ENCODE measurements at regions not wholly inside any gene's neighbourhood (a gene's known extent, or its start where the extent isn't known, plus 50 kb on each side); places are given as distances from the start of the nearest gene placed in this dataset.
"Not testable (repeated sequence)": the region's sequence is repeated elsewhere in the genome, so short reads cannot be mapped to it uniquely, and the experiment has no call there.

DNA sequence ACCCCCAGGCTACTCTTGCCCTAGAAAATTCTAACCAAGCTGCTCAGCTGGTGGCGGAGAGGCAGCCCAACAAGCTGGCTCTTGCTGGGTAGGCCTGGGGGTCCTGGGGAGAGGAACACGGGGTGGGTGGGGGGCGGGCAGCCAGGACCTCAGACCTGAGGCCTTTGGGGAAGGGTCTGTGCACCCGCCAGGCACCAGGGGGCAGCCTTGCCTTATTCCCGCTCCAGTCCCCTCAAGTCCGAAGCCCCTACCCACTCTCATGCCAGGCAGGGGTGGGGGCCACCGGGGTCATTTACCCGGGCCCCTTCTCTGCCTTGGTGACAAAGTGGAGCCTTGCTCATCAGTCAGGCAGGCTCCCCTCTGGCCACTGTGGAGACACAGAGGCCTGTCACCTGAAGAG is 515.1 kb downstream of the TP53TG3F start:
- H3K4me2 ChIP-seq; H4K20me1 ChIP-seq (ENCODE audit: insufficient read depth); H3K9ac ChIP-seq; H3K9me3 ChIP-seq; H3K9me2 ChIP-seq; CTCF ChIA-PET; DNase-seq; H3F3A ChIP-seq (replicated peaks; ENCODE audit: insufficient read depth); H3K27me3 ChIP-seq (ENCODE audit: insufficient read depth); H3K4me1 ChIP-seq (ENCODE audit: control insufficient read depth in 1 of 2, insufficient read depth in 2 of 2, low read depth in 1 of 2, low read length in 1 of 2); H2AFZ ChIP-seq (ENCODE audit: low read depth); H3K4me3 ChIP-seq (ENCODE audit: low read depth in 2 of 2, low read length in 1 of 2); H3K27ac ChIP-seq (ENCODE audit: low read depth in 2 of 2, low read length in 1 of 2); H3K79me2 ChIP-seq (ENCODE audit: insufficient read depth); H3K36me3 ChIP-seq (replicated peaks in 1 of 2; ENCODE audit: control insufficient read depth in 1 of 2, insufficient read depth in 2 of 2, low read length in 1 of 2); POLR2A ChIA-PET: not testable (repeated sequence)
- no CpG with 5 or more reads among the region's 8 CpGs for WGBS (ENCODE audit: low lambda C conversion rate)

DNA sequence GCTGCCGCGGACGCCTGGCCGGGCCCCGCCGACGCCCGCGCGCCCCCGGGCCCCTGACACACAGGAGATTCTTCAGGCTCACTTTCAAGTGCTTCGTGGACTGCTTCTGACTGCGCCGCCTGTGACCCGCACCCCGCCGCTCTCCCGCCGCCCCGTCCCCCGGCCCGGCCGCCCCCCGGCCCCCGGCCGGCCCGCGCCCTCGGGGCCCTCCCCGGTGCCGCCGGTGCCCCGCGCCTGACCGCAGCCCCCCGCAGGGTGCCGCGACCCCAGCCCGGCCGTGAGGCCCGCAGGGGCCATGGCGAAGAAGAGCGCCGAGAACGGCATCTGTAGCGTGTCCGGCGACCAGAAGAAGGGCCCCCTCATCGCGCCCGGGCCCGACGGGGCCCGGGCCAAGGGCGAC is 516.3 kb downstream of the TP53TG3F start:
- no CpG with 5 or more reads among the region's 55 CpGs for WGBS (ENCODE audit: low lambda C conversion rate)
- H4K20me1 ChIP-seq (ENCODE audit: insufficient read depth); H3K9me3 ChIP-seq; H3K79me2 ChIP-seq (ENCODE audit: insufficient read depth); H3K4me1 ChIP-seq (ENCODE audit: control insufficient read depth in 1 of 2, insufficient read depth in 2 of 2, low read depth in 1 of 2, low read length in 1 of 2); CTCF ChIA-PET; POLR2A ChIA-PET; DNase-seq; H3K9ac ChIP-seq; H3K9me2 ChIP-seq; H3K4me2 ChIP-seq; H3K4me3 ChIP-seq (ENCODE audit: low read depth in 2 of 2, low read length in 1 of 2); H3F3A ChIP-seq (replicated peaks; ENCODE audit: insufficient read depth); H3K27ac ChIP-seq (ENCODE audit: low read depth in 2 of 2, low read length in 1 of 2); H3K36me3 ChIP-seq (replicated peaks in 1 of 2; ENCODE audit: control insufficient read depth in 1 of 2, insufficient read depth in 2 of 2, low read length in 1 of 2); H2AFZ ChIP-seq (ENCODE audit: low read depth); H3K27me3 ChIP-seq (ENCODE audit: insufficient read depth): not testable (repeated sequence)

DNA sequence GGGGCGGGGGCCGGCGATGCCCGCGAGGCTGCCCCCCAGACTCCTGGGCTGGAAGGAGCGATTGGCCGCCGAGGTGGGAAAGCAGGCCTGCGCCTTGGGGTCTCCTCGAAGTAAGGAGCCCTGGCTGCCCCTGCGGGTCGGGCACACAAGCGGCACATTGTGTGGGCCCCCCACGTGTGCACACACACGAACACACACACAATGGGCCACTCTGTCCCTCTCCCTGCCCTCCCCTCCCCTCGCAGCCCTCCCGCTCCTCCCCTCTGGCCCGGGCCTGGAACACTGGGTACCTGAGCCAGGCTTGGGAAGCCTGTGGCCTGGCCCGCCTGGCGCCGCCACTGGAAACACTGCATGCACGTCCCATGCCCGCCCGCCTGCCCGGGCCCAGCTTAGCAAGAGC is 517.1 kb downstream of the TP53TG3F start:
- WGBS (ENCODE audit: low lambda C conversion rate), result no CpG with 5 or more reads among the region's 25 CpGs
- H3K36me3 ChIP-seq (replicated peaks in 1 of 2; ENCODE audit: control insufficient read depth in 1 of 2, insufficient read depth in 2 of 2, low read length in 1 of 2); POLR2A ChIA-PET: not testable (repeated sequence)

DNA sequence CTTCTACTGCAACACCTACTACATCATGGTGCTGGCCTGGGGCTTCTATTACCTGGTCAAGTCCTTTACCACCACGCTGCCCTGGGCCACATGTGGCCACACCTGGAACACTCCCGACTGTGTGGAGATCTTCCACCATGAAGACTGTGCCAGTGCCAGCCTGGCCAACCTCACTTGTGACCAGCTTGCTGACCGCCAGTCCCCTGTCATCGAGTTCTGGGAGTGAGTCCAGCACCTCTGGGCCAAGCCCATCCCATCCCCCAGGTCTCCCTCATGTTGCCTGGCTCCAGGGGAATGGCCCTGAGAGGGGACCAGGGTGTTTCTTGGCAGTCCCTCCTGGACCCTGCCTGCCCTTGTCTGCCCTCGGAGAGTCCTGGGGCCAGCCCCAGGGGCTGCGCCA is 519.4 kb downstream of the TP53TG3F start:
- H3K9ac ChIP-seq; H3F3A ChIP-seq (replicated peaks; ENCODE audit: insufficient read depth); H2AFZ ChIP-seq (ENCODE audit: low read depth); DNase-seq; H3K27me3 ChIP-seq (ENCODE audit: insufficient read depth); H3K4me2 ChIP-seq; H3K79me2 ChIP-seq (ENCODE audit: insufficient read depth); H3K36me3 ChIP-seq (replicated peaks in 1 of 2; ENCODE audit: control insufficient read depth in 1 of 2, insufficient read depth in 2 of 2, low read length in 1 of 2); H3K27ac ChIP-seq (ENCODE audit: low read depth in 2 of 2, low read length in 1 of 2); H3K9me2 ChIP-seq; POLR2A ChIA-PET; H3K9me3 ChIP-seq; H3K4me3 ChIP-seq (ENCODE audit: low read depth in 2 of 2, low read length in 1 of 2); H3K4me1 ChIP-seq (ENCODE audit: control insufficient read depth in 1 of 2, insufficient read depth in 2 of 2, low read depth in 1 of 2, low read length in 1 of 2); CTCF ChIA-PET; H4K20me1 ChIP-seq (ENCODE audit: insufficient read depth): not testable (repeated sequence)
- no CpG with 5 or more reads among the region's 6 CpGs for WGBS (ENCODE audit: low lambda C conversion rate)

More for the DNA sequence above, 517.1 kb downstream of the TP53TG3F start:
- H3K4me1 ChIP-seq (ENCODE audit: control insufficient read depth in 1 of 2, insufficient read depth in 2 of 2, low read depth in 1 of 2, low read length in 1 of 2); H3K79me2 ChIP-seq (ENCODE audit: insufficient read depth); H4K20me1 ChIP-seq (ENCODE audit: insufficient read depth); H3K4me2 ChIP-seq; H3K27me3 ChIP-seq (ENCODE audit: insufficient read depth); H3K9me2 ChIP-seq; H2AFZ ChIP-seq (ENCODE audit: low read depth); CTCF ChIA-PET; DNase-seq; H3F3A ChIP-seq (replicated peaks; ENCODE audit: insufficient read depth); H3K9ac ChIP-seq; H3K4me3 ChIP-seq (ENCODE audit: low read depth in 2 of 2, low read length in 1 of 2); H3K27ac ChIP-seq (ENCODE audit: low read depth in 2 of 2, low read length in 1 of 2); H3K9me3 ChIP-seq: not testable (repeated sequence)

DNA sequence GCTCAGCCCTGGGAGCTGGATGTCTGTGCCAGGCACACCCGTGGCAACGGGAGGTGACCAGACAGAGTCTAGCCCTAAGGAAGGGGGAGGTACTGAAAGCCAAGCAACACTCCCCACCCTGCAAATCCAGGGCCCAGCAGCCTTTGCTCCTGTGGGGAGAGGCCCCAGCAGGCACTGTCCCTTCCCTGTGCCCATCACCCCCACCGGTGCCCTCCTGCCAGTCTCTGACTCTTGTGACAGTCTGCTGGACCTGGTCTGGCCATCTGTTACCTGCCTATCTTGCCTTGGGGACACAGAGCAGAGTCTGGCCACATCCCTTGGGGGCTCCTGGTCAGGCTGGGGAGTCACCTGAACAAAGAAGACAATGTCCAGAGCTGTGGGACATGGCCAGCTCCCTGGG is 520.2 kb downstream of the TP53TG3F start:
- H3K4me2 ChIP-seq; POLR2A ChIA-PET; H3K27me3 ChIP-seq (ENCODE audit: insufficient read depth); H3K9ac ChIP-seq; H3K9me2 ChIP-seq; H4K20me1 ChIP-seq (ENCODE audit: insufficient read depth); H3K9me3 ChIP-seq; H3K36me3 ChIP-seq (replicated peaks in 1 of 2; ENCODE audit: control insufficient read depth in 1 of 2, insufficient read depth in 2 of 2, low read length in 1 of 2); H2AFZ ChIP-seq (ENCODE audit: low read depth); CTCF ChIA-PET; H3K4me3 ChIP-seq (ENCODE audit: low read depth in 2 of 2, low read length in 1 of 2); H3K27ac ChIP-seq (ENCODE audit: low read depth in 2 of 2, low read length in 1 of 2); H3F3A ChIP-seq (replicated peaks; ENCODE audit: insufficient read depth); DNase-seq; H3K4me1 ChIP-seq (ENCODE audit: control insufficient read depth in 1 of 2, insufficient read depth in 2 of 2, low read depth in 1 of 2, low read length in 1 of 2); H3K79me2 ChIP-seq (ENCODE audit: insufficient read depth): not testable (repeated sequence)
- WGBS (ENCODE audit: low lambda C conversion rate), result no CpG with 5 or more reads among the region's 3 CpGs

DNA sequence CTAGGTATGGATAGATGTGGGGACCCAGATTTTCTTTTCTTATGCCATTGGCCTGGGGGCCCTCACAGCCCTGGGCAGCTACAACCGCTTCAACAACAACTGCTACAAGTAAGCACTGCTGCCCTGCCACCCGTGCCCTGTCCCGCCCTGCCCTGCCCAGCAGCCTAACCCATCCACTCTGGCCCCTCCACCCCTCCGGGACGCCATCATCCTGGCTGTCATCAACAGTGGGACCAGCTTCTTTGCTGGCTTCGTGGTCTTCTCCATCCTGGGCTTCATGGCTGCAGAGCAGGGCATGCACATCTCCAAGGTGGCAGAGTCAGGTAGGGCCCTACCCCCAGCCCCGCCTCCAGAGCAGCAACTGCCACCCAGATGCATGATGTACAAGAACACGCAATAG is 521.3 kb downstream of the TP53TG3F start:
- H3K27me3 ChIP-seq (ENCODE audit: insufficient read depth); POLR2A ChIA-PET; H3K4me1 ChIP-seq (ENCODE audit: control insufficient read depth in 1 of 2, insufficient read depth in 2 of 2, low read depth in 1 of 2, low read length in 1 of 2); H4K20me1 ChIP-seq (ENCODE audit: insufficient read depth); H3K9ac ChIP-seq; H3K9me2 ChIP-seq; H3K79me2 ChIP-seq (ENCODE audit: insufficient read depth); H3K4me2 ChIP-seq; H3K4me3 ChIP-seq (ENCODE audit: low read depth in 2 of 2, low read length in 1 of 2); H3K9me3 ChIP-seq; CTCF ChIA-PET; H3K36me3 ChIP-seq (replicated peaks in 1 of 2; ENCODE audit: control insufficient read depth in 1 of 2, insufficient read depth in 2 of 2, low read length in 1 of 2); DNase-seq; H3F3A ChIP-seq (replicated peaks; ENCODE audit: insufficient read depth); H2AFZ ChIP-seq (ENCODE audit: low read depth); H3K27ac ChIP-seq (ENCODE audit: low read depth in 2 of 2, low read length in 1 of 2): not testable (repeated sequence)
- no CpG with 5 or more reads among the region's 8 CpGs for WGBS (ENCODE audit: low lambda C conversion rate)

DNA sequence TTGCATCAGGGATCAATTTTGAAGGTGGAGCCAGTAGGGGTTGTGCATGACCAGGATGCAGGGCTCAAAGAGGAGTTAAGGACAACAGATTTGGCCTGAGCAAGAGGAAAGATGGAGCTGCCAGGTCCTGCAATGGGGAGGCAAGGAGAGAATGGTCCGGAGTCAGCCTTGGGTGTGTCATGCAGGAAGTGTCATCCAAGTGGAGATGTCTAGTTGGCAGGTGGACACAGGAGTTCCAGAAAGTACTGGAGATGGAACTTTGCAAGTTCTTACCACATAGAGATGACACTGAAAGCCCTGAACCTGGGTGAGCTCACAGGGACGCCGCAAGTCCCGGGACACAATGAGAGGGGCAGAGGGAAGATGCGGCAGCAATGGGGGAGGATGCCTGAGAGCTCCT is 525.0 kb downstream of the TP53TG3F start:
- no CpG with 5 or more reads among the region's 5 CpGs for WGBS (ENCODE audit: low lambda C conversion rate)
- DNase-seq; H4K20me1 ChIP-seq (ENCODE audit: insufficient read depth); H3K4me1 ChIP-seq (ENCODE audit: control insufficient read depth in 1 of 2, insufficient read depth in 2 of 2, low read depth in 1 of 2, low read length in 1 of 2); H3K9ac ChIP-seq; H3F3A ChIP-seq (replicated peaks; ENCODE audit: insufficient read depth); CTCF ChIA-PET; H3K9me3 ChIP-seq; H3K9me2 ChIP-seq; H3K27me3 ChIP-seq (ENCODE audit: insufficient read depth); H3K27ac ChIP-seq (ENCODE audit: low read depth in 2 of 2, low read length in 1 of 2); H3K36me3 ChIP-seq (replicated peaks in 1 of 2; ENCODE audit: control insufficient read depth in 1 of 2, insufficient read depth in 2 of 2, low read length in 1 of 2); POLR2A ChIA-PET; H3K4me3 ChIP-seq (ENCODE audit: low read depth in 2 of 2, low read length in 1 of 2); H3K79me2 ChIP-seq (ENCODE audit: insufficient read depth); H3K4me2 ChIP-seq; H2AFZ ChIP-seq (ENCODE audit: low read depth): not testable (repeated sequence)
